ENCODE measurements at regions not wholly inside any gene's neighbourhood (a gene's known extent, or its start where the extent isn't known, plus 50 kb on each side); places are given as distances from the start of the nearest gene placed in this dataset.

- DNase-seq (ENCODE audit: low spot score) = no peak
Observed at GRCh38 chr12:114779186-114779585, 95.2 kb upstream of the TBX3 start.

GRCh38 chr12:114776731-114777442, 92.9 kb upstream of the TBX3 start:
- DNase-seq (ENCODE audit: low spot score) = no peak

DNA sequence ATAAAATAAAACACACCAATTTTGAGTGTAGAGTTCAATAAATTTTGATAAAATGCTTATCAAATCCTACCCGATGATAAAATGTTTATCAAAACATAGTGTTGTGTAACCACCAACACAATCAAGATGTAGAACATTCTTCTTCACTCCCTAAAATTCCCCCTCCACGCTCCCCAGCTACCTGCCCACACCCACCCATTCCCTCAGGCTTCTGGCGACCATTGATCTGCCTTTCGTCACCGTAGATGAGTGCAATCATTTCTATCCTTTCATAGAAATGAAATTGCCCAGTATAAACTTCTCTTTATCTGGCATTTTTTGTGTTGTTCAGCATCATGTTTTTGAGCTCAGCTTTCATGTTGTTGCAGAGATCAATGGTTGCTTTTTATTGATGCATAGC, 90.7 kb upstream of the TBX3 start:
- DNase-seq (ENCODE audit: low spot score) = no peak

GRCh38 chr12:114774197-114774596, 90.2 kb upstream of the TBX3 start:
- DNase-seq (ENCODE audit: low spot score) = no peak

DNA sequence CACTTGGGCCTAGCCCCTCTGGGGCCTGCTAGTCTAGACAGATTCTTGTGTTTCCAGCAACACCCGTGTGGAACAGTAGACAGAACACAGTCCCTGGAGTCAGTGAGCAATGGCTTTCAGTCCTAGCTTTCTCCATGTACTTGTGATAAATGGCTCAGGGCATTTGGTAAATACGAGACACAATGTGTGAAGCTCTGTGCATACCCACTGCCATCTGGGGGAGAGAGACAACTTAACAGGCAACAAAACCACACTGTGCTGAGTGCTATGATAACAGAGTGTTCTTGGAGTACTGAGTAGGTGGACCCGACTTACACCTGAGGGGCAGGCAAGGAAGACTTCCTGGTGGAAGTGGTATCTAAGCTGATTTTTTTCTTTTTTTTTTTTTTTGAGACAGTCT, 86.3 kb upstream of the TBX3 start:
- no peak for DNase-seq (ENCODE audit: low spot score)

GRCh38 chr12:114769634-114770033, 85.7 kb upstream of the TBX3 start:
- DNase-seq (ENCODE audit: low spot score) = no peak

DNA sequence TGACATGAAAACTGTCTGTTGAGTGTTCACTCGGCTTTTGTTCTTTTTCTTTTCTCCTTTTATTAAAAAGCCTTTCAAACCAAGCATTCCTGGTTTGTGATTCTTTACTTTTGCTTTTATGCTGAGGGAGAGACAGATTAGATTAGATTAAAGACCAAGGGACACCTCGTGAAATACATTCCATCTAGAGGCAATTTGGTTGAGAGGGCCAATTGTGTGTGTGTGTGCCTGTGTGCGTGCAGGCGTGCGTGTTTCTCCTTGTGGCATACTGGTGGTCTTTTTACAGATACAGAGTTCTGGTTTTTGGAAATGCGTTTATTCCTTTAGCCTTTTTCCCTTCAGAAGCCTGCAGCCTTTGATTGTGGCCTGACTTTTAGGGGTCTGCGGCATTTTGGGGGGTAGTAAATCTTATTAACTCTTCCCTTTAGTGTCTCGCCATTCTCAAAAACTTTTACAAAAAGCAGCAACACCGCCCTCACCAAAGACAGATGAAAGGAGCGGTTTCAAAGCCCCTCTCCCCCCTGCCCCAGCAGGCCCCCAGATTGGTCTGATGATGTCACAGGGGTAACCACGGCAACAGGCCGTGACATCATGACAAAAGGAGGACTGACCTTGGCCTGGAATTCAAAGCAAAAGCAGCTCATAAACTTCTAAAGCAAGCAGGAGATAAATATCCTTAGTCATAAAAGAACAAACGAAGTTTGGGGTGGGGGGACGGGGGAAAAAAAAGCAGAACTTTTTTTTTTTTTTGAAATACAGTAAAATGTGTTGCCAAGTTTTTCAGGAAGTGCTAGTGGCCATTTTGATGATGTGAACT, 84.1 kb upstream of the TBX3 start:
- DNase-seq (ENCODE audit: low spot score) = no peak

- no peak for DNase-seq (ENCODE audit: low spot score)
Observed at GRCh38 chr12:114767084-114767760, 83.2 kb upstream of the TBX3 start.

GRCh38 chr12:114765960-114766691, 82.2 kb upstream of the TBX3 start:
- no peak for DNase-seq (ENCODE audit: low spot score)

GRCh38 chr12:114764510-114764909, 80.5 kb upstream of the TBX3 start:
- DNase-seq (ENCODE audit: low spot score) = no peak

DNA sequence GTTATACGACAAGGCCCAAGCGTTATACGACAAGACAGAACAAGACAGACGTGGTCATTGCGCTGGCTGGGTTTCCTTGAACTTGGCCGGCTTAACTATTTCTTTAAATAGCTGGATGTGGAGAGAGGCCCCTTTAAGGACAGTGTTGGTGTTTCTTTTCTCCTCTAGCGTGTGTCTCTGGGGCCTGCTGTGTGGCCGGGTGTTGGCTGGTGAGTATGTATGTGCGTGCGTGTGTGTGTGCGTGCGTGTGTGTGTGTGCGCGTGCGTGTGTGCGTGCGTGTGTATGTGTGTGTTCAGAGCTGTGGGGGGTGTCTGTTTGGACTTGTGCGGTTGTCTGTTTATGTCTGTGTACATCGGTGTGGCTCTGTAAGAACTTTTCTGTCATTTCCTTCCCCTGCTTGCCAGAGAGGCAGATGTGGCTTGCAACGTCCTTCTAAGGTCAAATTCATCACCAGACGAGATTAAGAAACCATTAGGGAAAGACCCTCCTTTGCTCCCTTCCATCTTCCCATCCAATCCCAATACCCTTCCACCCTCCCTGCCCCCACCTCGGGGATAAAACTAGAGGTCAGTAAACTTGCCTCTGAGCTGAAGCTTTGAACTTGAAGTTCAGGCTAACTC, 78.6 kb upstream of the TBX3 start:
- no peak for DNase-seq (ENCODE audit: low spot score)

DNA sequence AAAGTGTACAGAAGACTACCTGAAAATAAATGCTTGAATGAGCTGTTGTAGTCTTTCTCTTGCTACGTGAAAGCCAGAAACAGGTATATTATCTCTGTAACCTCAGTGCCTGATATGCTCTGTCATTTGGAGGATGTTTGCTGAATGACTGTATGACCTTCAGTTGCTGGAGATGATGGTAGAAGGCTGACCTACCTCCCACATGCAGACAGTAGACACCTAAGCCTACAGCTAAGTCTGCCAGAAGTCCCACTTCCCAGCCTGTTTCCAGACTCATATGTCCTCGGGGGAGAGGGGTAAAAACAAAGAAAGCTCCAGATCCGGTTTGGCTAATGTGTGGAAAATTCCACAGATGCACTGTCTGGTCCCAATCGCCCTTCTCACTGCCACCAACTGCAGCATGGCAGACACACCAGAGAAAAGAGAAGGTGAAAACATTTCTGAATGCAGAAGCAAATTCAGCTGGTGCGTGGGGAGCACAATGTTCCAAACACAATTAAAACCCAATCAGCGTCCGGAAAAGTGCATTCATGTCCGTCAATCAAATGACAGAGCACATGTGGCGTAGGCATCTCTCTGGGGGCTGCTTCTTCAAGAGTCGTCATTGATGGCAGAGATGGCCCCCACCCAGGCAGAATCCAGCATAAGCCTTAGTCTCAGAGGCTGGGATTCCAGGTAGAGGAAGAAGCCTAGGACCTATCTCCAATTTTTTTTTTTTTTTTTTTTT, 76.3 kb upstream of the TBX3 start:
- DNase-seq (ENCODE audit: low spot score) = no peak

DNA sequence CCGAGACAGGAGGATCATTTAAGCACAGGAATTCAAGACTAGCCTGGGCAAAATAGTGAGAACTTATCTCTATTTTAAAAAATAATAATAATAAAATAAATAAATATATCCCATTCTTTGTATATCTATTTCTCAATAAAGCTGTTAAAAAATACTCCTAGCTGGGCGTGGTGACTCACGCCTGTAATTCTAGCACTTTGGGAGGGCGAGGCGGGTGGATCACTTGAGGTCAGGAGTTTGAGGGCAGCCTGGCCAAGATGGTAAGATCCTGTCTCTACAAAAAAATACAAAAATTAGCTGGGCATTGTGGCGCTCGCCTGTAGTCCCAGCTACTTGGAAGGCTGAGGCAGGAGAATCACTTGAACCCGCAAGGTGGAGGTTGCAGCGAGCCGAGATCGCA, 75.7 kb upstream of the TBX3 start:
- no peak for DNase-seq (ENCODE audit: low spot score)

DNA sequence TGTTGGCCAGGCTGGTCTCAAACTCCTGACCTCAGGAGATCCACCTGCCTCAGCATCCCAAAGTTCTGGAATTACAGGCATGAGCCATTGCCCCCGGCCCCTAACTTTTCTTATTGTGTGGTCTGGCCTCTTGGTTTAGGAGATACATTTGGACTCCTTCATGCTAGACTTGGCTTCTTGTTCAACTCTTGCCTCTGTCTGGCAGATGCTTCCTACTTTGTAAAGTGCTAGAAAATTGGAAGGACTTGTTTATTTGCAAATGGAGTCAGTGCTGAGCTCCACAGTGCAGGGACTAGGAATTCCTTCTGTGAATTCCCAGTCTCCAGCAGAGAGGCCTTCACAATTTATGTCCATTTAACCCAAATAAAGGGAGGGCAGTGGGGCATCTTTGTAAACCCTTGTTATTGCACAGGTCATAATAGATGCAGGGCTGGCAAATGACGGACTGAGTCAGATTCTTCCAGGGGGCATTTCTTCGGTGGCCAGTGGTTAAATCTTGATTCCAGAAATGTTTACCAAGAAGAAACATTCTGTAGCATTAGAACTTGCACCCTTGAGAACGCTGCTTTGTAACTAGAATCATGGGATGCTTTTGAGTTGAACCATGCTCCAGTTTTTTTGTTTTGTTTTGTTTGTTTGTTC, 73.8 kb upstream of the TBX3 start:
- DNase-seq (ENCODE audit: low spot score) = no peak

DNA sequence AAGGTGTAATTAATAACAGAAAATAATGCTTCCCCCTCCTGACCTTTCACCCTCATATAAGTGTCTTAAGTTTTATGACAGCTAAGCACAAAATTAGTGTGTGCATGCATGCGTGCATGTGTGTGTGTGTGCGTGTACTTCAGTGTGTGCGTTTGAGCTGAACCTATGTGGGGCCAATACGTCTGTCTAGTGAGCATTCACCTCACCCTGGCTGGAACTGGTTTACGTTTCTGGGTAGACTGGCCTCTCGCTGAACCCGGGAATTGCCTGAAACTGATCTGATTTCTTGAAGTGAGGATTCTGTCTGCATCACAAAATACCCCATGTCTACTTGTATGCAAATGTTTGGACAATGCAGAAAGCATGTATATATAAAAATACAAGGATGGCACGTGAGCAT, 68.2 kb upstream of the TBX3 start:
- DNase-seq (ENCODE audit: low spot score) = no peak

GRCh38 chr12:114751712-114752111, 67.7 kb upstream of the TBX3 start:
- no peak for DNase-seq (ENCODE audit: low spot score)

- DNase-seq (ENCODE audit: low spot score) = no peak
Observed at GRCh38 chr12:114750917-114751316, 66.9 kb upstream of the TBX3 start.

- no peak for DNase-seq (ENCODE audit: low spot score)
Observed at GRCh38 chr12:114749065-114749464, 65.1 kb upstream of the TBX3 start.

- no peak for DNase-seq (ENCODE audit: low spot score)
Observed at GRCh38 chr12:114747012-114747858, 63.3 kb upstream of the TBX3 start.
